ENCODE measurements at regions not wholly inside any gene's neighbourhood (a gene's known extent, or its start where the extent isn't known, plus 50 kb on each side); places are given as distances from the start of the nearest gene placed in this dataset.
A peak's percentile ranks its signal among the peaks of the same experiment; 100 is the strongest.
"Not testable (repeated sequence)": the region's sequence is repeated elsewhere in the genome, so short reads cannot be mapped to it uniquely, and the experiment has no call there.

- H3K9me3 Mint-ChIP-seq (ENCODE audit: low read depth): peaks cover 11% of the 10 kb centered on the region
- no peak overlapping the region for H3K27ac Mint-ChIP-seq
- no peak overlapping the region for H3K4me3 Mint-ChIP-seq (ENCODE audit: low read depth)
- peaks cover 2% of the 10 kb centered on the region for H3K36me3 Mint-ChIP-seq (ENCODE audit: insufficient read depth)
- H3K4me1 Mint-ChIP-seq (ENCODE audit: low read depth): peaks cover 3% of the 10 kb centered on the region
- no peak for TF ChIP-seq CTCF (IDR thresholded peaks at IDR 0.05; ENCODE audit: unreplicated experiment)
- DNase-seq (ENCODE audit: low spot score, unreplicated experiment): no peak
- H3K27me3 Mint-ChIP-seq: no peaks in the 10 kb centered on the region
Observed at GRCh38 chr12:74171478-74171909, 366.1 kb upstream of the ATXN7L3B start.

- not testable (repeated sequence) for H3K27me3 Mint-ChIP-seq; H3K36me3 Mint-ChIP-seq (ENCODE audit: insufficient read depth); H3K4me1 Mint-ChIP-seq (ENCODE audit: low read depth); DNase-seq (ENCODE audit: low spot score, unreplicated experiment); H3K4me3 Mint-ChIP-seq (ENCODE audit: low read depth)
- H3K27ac Mint-ChIP-seq: peak overlapping the region; percentile 54
- H3K9me3 Mint-ChIP-seq (ENCODE audit: low read depth): peaks cover 15% of the 10 kb centered on the region
Observed at GRCh38 chr12:74174961-74175360, 362.7 kb upstream of the ATXN7L3B start.

- Mint-ChIP-seq H3K4me1 (ENCODE audit: low read depth) (no peaks in the 10 kb centered on the region), H3K27me3 (no peaks in the 10 kb centered on the region), H3K9me3 (ENCODE audit: low read depth) (no peaks in the 10 kb centered on the region), H3K27ac (no peak overlapping the region), H3K4me3 (ENCODE audit: low read depth) (no peak overlapping the region), H3K36me3 (ENCODE audit: insufficient read depth) (no peaks in the 10 kb centered on the region)
- DNase-seq (ENCODE audit: low spot score, unreplicated experiment): no peak
- no peak for TF ChIP-seq CTCF (IDR thresholded peaks at IDR 0.05; ENCODE audit: unreplicated experiment)
Observed at GRCh38 chr12:74185360-74185759, 352.3 kb upstream of the ATXN7L3B start.

- DNase-seq (ENCODE audit: low spot score, unreplicated experiment): no peak
- no peak for TF ChIP-seq CTCF (IDR thresholded peaks at IDR 0.05; ENCODE audit: unreplicated experiment)
- Mint-ChIP-seq H3K36me3 (ENCODE audit: insufficient read depth) (no peaks in the 10 kb centered on the region), H3K4me1 (ENCODE audit: low read depth) (no peaks in the 10 kb centered on the region), H3K27me3 (no peaks in the 10 kb centered on the region), H3K9me3 (ENCODE audit: low read depth) (no peaks in the 10 kb centered on the region), H3K4me3 (ENCODE audit: low read depth) (no peak overlapping the region), H3K27ac (no peak overlapping the region)
Observed at GRCh38 chr12:74193191-74193590, 344.4 kb upstream of the ATXN7L3B start.

- DNase-seq (ENCODE audit: low spot score, unreplicated experiment): no peak
Observed at GRCh38 chr12:74204236-74204635, 333.4 kb upstream of the ATXN7L3B start.

More at GRCh38 chr12:74204236-74204635, 333.4 kb upstream of the ATXN7L3B start:
- H3K4me3 Mint-ChIP-seq (ENCODE audit: low read depth): no peak overlapping the region
- H3K9me3 Mint-ChIP-seq (ENCODE audit: low read depth): peaks cover 16% of the 10 kb centered on the region
- no peaks in the 10 kb centered on the region for H3K27me3 Mint-ChIP-seq
- H3K4me1 Mint-ChIP-seq (ENCODE audit: low read depth): no peaks in the 10 kb centered on the region
- H3K27ac Mint-ChIP-seq: no peak overlapping the region
- H3K36me3 Mint-ChIP-seq (ENCODE audit: insufficient read depth): no peaks in the 10 kb centered on the region
- TF ChIP-seq CTCF (IDR thresholded peaks at IDR 0.05; ENCODE audit: unreplicated experiment): no peak

Measured in progenitor cell of endocrine pancreas (in vitro differentiated cells).